Lower leg skin (tissue), 4 donors: ENCODE measurements at regions not wholly inside any gene's neighbourhood (a gene's known extent, or its start where the extent isn't known, plus 50 kb on each side); places are given as distances from the start of the nearest gene placed in this dataset.

Experiments
- DNase-seq, 2 donors: peaks; one replicate each; pipeline ENCODE4 v3.0.0-alpha.2; 2019; ENCODE audit warnings: low spot score in 2 of 2
- H3K4me3 ChIP-seq: fragments of 200-600 bp; sonication (generic); 2 replicates; pipeline ENCODE4 v1.5.1; 2017; ENCODE audit warnings: mild to moderate bottlenecking, low read depth; ENCODE audit not compliant: poor library complexity, severe bottlenecking
- CTCF ChIP-seq, 3 donors: fragments of 450-650 bp; IDR thresholded peaks; one replicate each; pipeline ENCODE4 v1.5.1; 2016; ENCODE audit warnings: antibody characterized with exemption in 3 of 3, mild to moderate bottlenecking in 3 of 3, moderate library complexity in 2 of 3
- POLR2A ChIP-seq, 2 donors: fragments of 450-650 bp; IDR thresholded peaks; one replicate each; pipeline ENCODE4 v1.6.1; 2016 to 2017; ENCODE audit warnings: antibody characterized with exemption in 2 of 2, mild to moderate bottlenecking in 1 of 2, moderate library complexity in 1 of 2
- WGBS, 2 donors: methylation state at CpG; one replicate each; pipeline ENCODE4 v1.1.5; 2018; 5-methylcytosine and 5-hydroxymethylcytosine counted together
- intact Hi-C: fragments of 100-400 bp; cut with DNase I; formaldehyde crosslinking; loops from one replicate; pipeline ENCODE4 v1.15.0; 2023; ENCODE audit warnings: low total_unique reads

- intact Hi-C loops: no loop called here
- no peak for TF ChIP-seq CTCF (IDR thresholded peaks at IDR 0.05)
- no peak for TF ChIP-seq POLR2A (IDR thresholded peaks at IDR 0.05)
- no peak for DNase-seq
- WGBS, 2 donors: 81 to 84% methylated on average over 3 of the region's 3 CpGs
- no peak overlapping the region for H3K4me3 ChIP-seq
Measured at GRCh38 chr14:26860111-26860510, 262.3 kb upstream of the NOVA1 start.

GRCh38 chr14:26863736-26864135 lies 265.9 kb upstream of the NOVA1 start:
- no peak for TF ChIP-seq POLR2A (IDR thresholded peaks at IDR 0.05)
- no peak for TF ChIP-seq CTCF (IDR thresholded peaks at IDR 0.05)
- DNase-seq: no peak
- no peak overlapping the region for H3K4me3 ChIP-seq
- WGBS, 2 donors: 72 to 82% methylated on average over 5 of the region's 5 CpGs
- intact Hi-C loops: no loop called here

GRCh38 chr14:26866721-26867120 lies 268.9 kb upstream of the NOVA1 start:
- WGBS, 2 donors: 41 to 43% methylated on average over 1 of the region's 1 CpG
- TF ChIP-seq CTCF (IDR thresholded peaks at IDR 0.05): no peak
- no peak for TF ChIP-seq POLR2A (IDR thresholded peaks at IDR 0.05)
- no peak overlapping the region for H3K4me3 ChIP-seq
- intact Hi-C loops: no loop called here
- no peak for DNase-seq

- TF ChIP-seq CTCF (IDR thresholded peaks at IDR 0.05) (no peak), POLR2A (IDR thresholded peaks at IDR 0.05) (no peak)
- intact Hi-C loops: no loop called here
- 45 to 57% methylated on average over 6 of the region's 6 CpGs for WGBS, 2 donors
- DNase-seq: peak in 1 of 2 donors; percentile 35
- no peak overlapping the region for H3K4me3 ChIP-seq
Measured at GRCh38 chr14:26867171-26867757, 269.4 kb upstream of the NOVA1 start.

GRCh38 chr14:26870096-26870495 lies 272.3 kb upstream of the NOVA1 start:
- TF ChIP-seq POLR2A (IDR thresholded peaks at IDR 0.05) (no peak), CTCF (IDR thresholded peaks at IDR 0.05) (no peak)
- intact Hi-C loops: no loop called here
- WGBS, 2 donors: 88 to 89% methylated on average over 2 of the region's 2 CpGs
- DNase-seq: no peak
- H3K4me3 ChIP-seq: no peak overlapping the region
